ENCODE measurements at regions not wholly inside any gene's neighbourhood (a gene's known extent, or its start where the extent isn't known, plus 50 kb on each side); places are given as distances from the start of the nearest gene placed in this dataset.
"Not testable (repeated sequence)": the region's sequence is repeated elsewhere in the genome, so short reads cannot be mapped to it uniquely, and the experiment has no call there.

DNA sequence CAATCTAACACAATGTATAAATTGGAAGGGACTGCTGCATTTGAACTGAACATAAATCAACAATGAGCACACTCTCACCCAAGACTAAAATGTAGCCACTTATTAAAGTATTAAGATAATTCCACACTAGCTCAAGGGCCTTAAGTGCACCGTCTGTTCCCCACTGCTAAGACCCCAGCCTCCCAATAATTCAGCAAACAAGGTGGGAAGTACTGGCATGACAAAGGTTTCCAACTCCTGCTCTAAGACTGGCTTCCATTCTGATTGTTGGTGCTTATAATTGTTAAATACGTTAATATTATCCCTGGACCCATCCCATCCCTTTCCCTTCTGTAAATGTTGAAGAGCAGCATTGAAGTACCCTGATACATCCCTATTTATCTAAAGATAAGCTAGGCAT, 636.7 kb downstream of the NR2F1-AS1 start:
- POLR2A ChIA-PET, result no interaction called here
- DNase-seq (ENCODE audit: extremely low spot score), result no peak
- no peak for TF ChIP-seq CTCF (IDR thresholded peaks at IDR 0.05; ENCODE audit: control extremely low read depth, extremely low read depth, low read depth, missing control alignments)
- CTCF ChIA-PET, result interaction anchor here (0.9 to 1.2 kb wide), 3 partner anchors 10 to 25 kb away, joined by 3 read pairs; no protein-coding TSS in a partner anchor

DNA sequence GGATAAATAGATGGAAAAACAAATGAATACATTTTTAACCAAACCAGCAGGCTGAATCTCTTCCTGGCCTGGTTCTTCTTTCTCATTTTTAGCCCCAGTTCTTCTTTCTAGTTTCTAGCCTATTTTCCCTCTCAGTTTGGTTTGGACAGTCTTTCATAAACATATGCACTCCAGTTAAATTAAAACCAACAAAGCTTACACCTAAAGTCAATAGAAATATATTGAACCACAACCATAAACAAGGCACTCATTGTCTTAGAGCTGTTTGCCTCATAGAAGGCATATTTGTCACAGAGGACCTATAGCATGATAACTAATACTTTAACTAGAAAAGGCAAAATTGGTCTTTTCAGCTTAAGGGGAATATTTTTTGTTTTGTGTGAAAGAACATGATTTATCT, 638.3 kb downstream of the NR2F1-AS1 start:
- CTCF ChIA-PET, result no interaction called here
- no peak for TF ChIP-seq CTCF (IDR thresholded peaks at IDR 0.05; ENCODE audit: control extremely low read depth, extremely low read depth, low read depth, missing control alignments)
- POLR2A ChIA-PET, result no interaction called here
- DNase-seq (ENCODE audit: extremely low spot score), result no peak

- TF ChIP-seq CTCF (IDR thresholded peaks at IDR 0.05; ENCODE audit: control extremely low read depth, extremely low read depth, low read depth, missing control alignments), result no peak
- POLR2A ChIA-PET, result no interaction called here
- CTCF ChIA-PET, result interaction anchor here (0.9 to 1.3 kb wide), 3 partner anchors 15 to 28 kb away, joined by 3 to 4 read pairs (median 3); no protein-coding TSS in a partner anchor
- DNase-seq (ENCODE audit: extremely low spot score), result no peak
Observed at GRCh38 chr5:92941806-92942205, 639.2 kb downstream of the NR2F1-AS1 start.

- POLR2A ChIA-PET, result no interaction called here
Observed at GRCh38 chr5:92939428-92939827, 641.6 kb downstream of the NR2F1-AS1 start.

DNA sequence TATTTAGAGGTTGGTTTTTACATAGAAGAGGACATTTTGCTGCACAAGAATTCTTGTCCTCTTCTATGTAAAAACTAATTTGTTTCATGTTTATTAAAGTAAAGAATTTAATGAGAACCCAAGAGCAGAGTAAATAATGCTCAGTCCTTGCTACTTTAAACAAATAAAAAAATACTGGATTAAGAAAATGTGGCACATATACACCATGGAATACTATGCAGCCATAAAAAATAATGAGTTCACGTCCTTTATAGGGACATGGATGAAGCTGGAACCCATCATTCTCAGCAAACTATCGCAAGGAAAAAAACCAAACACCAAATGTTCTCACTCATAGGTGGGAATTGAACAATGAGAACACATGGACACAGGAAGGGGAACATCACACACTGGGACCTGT, 643.6 kb downstream of the NR2F1-AS1 start:
- POLR2A ChIA-PET; DNase-seq (ENCODE audit: extremely low spot score); CTCF ChIA-PET: not testable (repeated sequence)

More at GRCh38 chr5:92939428-92939827, 641.6 kb downstream of the NR2F1-AS1 start:
- no peak for DNase-seq (ENCODE audit: extremely low spot score)
- CTCF ChIA-PET, result no interaction called here
- no peak for TF ChIP-seq CTCF (IDR thresholded peaks at IDR 0.05; ENCODE audit: control extremely low read depth, extremely low read depth, low read depth, missing control alignments)

DNA sequence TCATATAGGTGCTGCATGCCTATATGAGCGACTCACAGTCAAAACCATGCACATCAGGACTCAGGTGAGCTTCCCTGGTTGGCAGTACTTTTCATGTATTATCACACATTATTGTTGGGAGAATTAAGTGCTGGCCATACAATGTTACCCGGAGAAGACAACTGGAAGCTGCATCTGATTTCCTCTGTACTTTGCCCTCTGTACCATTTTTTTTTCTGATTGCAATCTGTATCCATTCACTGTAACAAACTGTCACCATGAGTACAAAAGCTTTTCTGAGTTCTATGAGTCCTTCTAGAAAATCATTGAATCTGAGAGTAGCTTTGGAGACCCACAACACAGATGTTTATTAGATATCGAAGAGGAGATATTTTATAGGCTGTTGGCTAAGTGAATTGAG, 651.0 kb downstream of the NR2F1-AS1 start:
- no peak for TF ChIP-seq CTCF (IDR thresholded peaks at IDR 0.05; ENCODE audit: control extremely low read depth, extremely low read depth, low read depth, missing control alignments)
- no peak for DNase-seq (ENCODE audit: extremely low spot score)
- CTCF ChIA-PET, result no interaction called here
- POLR2A ChIA-PET, result no interaction called here

DNA sequence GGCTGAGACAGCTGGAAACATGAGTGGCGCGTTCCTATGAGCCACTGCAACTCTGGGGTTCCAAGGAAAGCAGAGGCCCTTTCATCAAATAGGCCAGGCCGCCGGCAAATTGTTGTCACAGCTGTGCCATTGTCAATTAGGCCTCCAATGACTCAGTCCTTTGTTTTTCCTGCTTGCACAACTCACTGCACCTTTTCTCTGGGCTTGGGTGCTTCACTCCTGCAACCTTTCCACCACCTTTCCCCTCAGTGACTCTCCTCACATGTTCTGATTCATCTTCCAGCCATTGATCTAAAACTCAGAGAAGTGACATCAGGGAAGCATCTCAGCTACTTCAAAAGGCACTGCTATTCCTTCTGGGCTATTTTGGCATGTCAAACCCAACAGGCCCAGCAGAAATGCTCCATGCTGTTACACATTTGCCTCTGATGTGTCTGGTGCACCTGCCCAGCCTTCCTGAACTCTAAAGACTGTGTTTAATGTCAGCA, 653.7 kb downstream of the NR2F1-AS1 start:
- CTCF ChIA-PET, result interaction anchor here (0.9 to 1.3 kb wide), 3 partner anchors 18 to 43 kb away, joined by 3 to 4 read pairs (median 4); no protein-coding TSS in a partner anchor
- no peak for DNase-seq (ENCODE audit: extremely low spot score)
- TF ChIP-seq CTCF (IDR thresholded peaks at IDR 0.05; ENCODE audit: control extremely low read depth, extremely low read depth, low read depth, missing control alignments), result no peak
- POLR2A ChIA-PET, result no interaction called here

Data from GM10248 (cell line).